Peyer's patch (tissue), 4 donors: ENCODE measurements at regions not wholly inside any gene's neighbourhood (a gene's known extent, or its start where the extent isn't known, plus 50 kb on each side); places are given as distances from the start of the nearest gene placed in this dataset.

Experiments used
- CTCF ChIP-seq, 6 experiments: fragments of 450-650 bp in 4 of 6; fragments of 200-600 bp in 2 of 6; sonication (generic) in 1 of 6; IDR thresholded peaks; one replicate each; pipeline ENCODE4 v1.5.1; 2017 to 2019; ENCODE audit warnings: antibody characterized with exemption in 6 of 6, mild to moderate bottlenecking in 3 of 6, moderate library complexity in 1 of 6
- POLR2A ChIP-seq, 2 donors: fragments of 450-650 bp; IDR thresholded peaks; one replicate each; pipeline ENCODE4 v1.5.1; 2017; ENCODE audit warnings: antibody characterized with exemption in 2 of 2, mild to moderate bottlenecking in 2 of 2, moderate library complexity in 2 of 2

- TF ChIP-seq CTCF (IDR thresholded peaks at IDR 0.05) (no peak), POLR2A (IDR thresholded peaks at IDR 0.05) (no peak)
Measured at GRCh38 chr17:63344383-63344782, 101.7 kb downstream of the CYB561 start.
